SK-N-SH (cell line): ENCODE measurements at regions not wholly inside any gene's neighbourhood (a gene's known extent, or its start where the extent isn't known, plus 50 kb on each side); places are given as distances from the start of the nearest gene placed in this dataset.

Experiments
- GABPA ChIP-seq: IDR thresholded peaks from 2 replicates; pipeline ENCODE4 v1.4.0; 2012; ENCODE audit warnings: low read depth, mild to moderate bottlenecking
- YY1 ChIP-seq: IDR thresholded peaks from 2 replicates; pipeline ENCODE4 v1.4.0; 2012; ENCODE audit warnings: low read depth, mild to moderate bottlenecking
- TF ChIP-seq, protein P1 (sequence below): fragments of 200-600 bp; sonication (generic); IDR thresholded peaks from 2 replicates; pipeline ENCODE4 v1.6.1; 2017; ENCODE audit warnings: antibody characterized with exemption, mild to moderate bottlenecking, moderate library complexity

GRCh38 chr15:61633951-61634350 lies 404.8 kb upstream of the RORA start:
- no peak for TF ChIP-seq YY1
- TF ChIP-seq, protein P1, sequence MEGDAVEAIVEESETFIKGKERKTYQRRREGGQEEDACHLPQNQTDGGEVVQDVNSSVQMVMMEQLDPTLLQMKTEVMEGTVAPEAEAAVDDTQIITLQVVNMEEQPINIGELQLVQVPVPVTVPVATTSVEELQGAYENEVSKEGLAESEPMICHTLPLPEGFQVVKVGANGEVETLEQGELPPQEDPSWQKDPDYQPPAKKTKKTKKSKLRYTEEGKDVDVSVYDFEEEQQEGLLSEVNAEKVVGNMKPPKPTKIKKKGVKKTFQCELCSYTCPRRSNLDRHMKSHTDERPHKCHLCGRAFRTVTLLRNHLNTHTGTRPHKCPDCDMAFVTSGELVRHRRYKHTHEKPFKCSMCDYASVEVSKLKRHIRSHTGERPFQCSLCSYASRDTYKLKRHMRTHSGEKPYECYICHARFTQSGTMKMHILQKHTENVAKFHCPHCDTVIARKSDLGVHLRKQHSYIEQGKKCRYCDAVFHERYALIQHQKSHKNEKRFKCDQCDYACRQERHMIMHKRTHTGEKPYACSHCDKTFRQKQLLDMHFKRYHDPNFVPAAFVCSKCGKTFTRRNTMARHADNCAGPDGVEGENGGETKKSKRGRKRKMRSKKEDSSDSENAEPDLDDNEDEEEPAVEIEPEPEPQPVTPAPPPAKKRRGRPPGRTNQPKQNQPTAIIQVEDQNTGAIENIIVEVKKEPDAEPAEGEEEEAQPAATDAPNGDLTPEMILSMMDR, result no peak
- TF ChIP-seq GABPA, result no peak
